ENCODE measurements at regions not wholly inside any gene's neighbourhood (a gene's known extent, or its start where the extent isn't known, plus 50 kb on each side); places are given as distances from the start of the nearest gene placed in this dataset.

GRCh38 chr15:38065721-38066345 is 131.4 kb downstream of the TMCO5A start:
- H3K27ac ChIP-seq: no peak overlapping the region
- no peak for DNase-seq (ENCODE audit: low spot score)

DNA sequence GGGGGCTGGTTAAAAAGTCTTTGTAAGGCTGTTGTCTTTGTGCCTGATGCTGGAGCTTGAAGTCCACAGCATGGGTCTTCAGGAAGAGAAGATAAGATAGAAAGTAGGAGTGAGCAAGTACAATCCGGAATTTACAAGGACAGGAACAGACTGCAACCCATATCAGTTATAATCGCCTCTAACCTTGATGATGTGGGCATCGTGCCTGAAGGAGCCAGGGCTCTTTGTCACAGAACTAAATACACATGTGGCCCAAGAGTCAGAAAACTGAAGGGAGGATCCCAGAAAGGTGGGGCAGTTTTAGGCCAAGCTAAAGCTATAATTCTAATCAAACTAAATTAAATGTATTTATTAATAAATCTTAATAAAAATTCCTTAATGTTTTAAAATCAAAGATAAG is 132.2 kb downstream of the TMCO5A start:
- Histone ChIP-seq H3K4me3 (no peak overlapping the region), H3K27ac (no peak overlapping the region)
- TF ChIP-seq CTCF (IDR thresholded peaks at IDR 0.05): no peak
- no peak for DNase-seq (ENCODE audit: low spot score)

More at GRCh38 chr15:38065721-38066345, 131.4 kb downstream of the TMCO5A start:
- TF ChIP-seq CTCF (IDR thresholded peaks at IDR 0.05): no peak
- no peak overlapping the region for H3K4me3 ChIP-seq

DNA sequence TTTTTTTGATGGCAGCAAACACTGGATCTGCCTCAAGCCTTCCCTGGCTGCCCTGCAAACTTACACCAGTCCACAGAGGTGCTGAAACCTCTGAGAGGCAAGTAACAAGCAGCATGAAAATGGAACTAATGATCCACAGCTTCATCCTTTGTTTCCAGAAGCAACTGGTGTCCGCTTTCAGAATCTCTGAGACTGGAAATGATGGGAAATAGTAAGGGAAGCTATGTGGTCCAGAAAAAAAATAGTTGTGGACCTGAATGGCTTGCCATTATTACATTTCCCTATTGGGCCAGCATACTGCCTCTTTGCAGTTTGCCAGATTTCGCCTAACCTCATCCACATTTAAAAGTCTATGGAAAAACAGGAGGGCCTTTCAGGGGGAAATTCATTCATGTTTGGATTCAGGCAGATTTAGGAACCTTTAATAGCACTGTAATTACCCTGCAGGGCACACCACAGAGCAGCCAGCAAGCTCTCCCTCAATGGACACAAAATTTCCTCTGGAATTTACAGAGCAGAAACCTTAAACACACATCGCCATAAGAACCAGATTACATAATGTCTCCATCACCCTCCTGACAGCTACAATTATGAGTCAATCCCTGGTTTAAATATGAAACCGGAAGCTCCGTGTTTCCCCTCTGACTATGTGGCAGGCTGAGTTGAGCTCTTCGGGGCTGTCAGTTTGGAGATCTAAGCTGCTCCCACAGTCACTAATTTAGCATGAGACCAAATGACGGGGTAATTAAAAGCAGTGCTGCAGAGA is 134.4 kb downstream of the TMCO5A start:
- Histone ChIP-seq H3K4me3 (peak overlapping the region; percentile 57), H3K27ac (peak overlapping the region; percentile 46 to 56)
- TF ChIP-seq CTCF (IDR thresholded peaks at IDR 0.05): no peak
- no peak for DNase-seq (ENCODE audit: low spot score)

GRCh38 chr15:38069511-38070011 is 135.1 kb downstream of the TMCO5A start:
- Histone ChIP-seq H3K4me3 (peak overlapping the region; percentile 57), H3K27ac (peak overlapping the region; percentile 46 to 56)
- no peak for DNase-seq (ENCODE audit: low spot score)
- TF ChIP-seq CTCF (IDR thresholded peaks at IDR 0.05): no peak

DNA sequence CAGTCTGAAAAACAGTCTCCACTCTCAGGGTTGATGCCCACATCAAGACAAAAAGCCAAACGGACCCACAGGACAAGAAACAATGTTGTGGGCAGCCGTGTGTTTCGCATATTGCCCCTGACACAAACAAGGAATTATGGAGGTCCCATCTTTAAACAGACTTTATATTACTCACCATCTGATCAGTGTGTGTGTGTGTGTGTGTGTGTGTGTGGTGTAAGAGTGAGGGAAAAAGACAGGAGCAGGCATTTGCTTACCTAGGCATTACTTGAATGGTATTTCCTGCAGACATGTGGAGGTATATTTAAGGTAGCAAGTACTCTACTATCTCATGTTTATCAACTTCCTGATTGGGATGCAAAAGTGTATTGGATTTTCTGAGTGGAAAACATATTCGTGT is 136.3 kb downstream of the TMCO5A start:
- no peak for DNase-seq (ENCODE audit: low spot score)
- Histone ChIP-seq H3K4me3 (no peak overlapping the region), H3K27ac (no peak overlapping the region)
- no peak for TF ChIP-seq CTCF (IDR thresholded peaks at IDR 0.05)

- Histone ChIP-seq H3K4me3 (peak overlapping the region; percentile 80), H3K27ac (peak overlapping the region; percentile 79 to 94)
- no peak for TF ChIP-seq CTCF (IDR thresholded peaks at IDR 0.05)
- no peak for DNase-seq (ENCODE audit: low spot score)
Observed at GRCh38 chr15:38071211-38071972, 137.0 kb downstream of the TMCO5A start.

Data from coronary artery (tissue), 2 donors.